Hindlimb muscle (tissue), 1 donor: ENCODE measurements at regions not wholly inside any gene's neighbourhood (a gene's known extent, or its start where the extent isn't known, plus 50 kb on each side); places are given as distances from the start of the nearest gene placed in this dataset.
A peak's percentile ranks its signal among the peaks of the same experiment; 100 is the strongest.
"Not testable (repeated sequence)": the region's sequence is repeated elsewhere in the genome, so short reads cannot be mapped to it uniquely, and the experiment has no call there.

ENCODE experiments used
- DNase-seq: peaks from one replicate; pipeline ENCODE4 v3.0.0-alpha.2; 2013

GRCh38 chr10:31679936-31680335, 248.7 kb downstream of the ARHGAP12 start:
- DNase-seq = no peak

GRCh38 chr10:31678575-31679516, 249.8 kb downstream of the ARHGAP12 start:
- no peak for DNase-seq

- DNase-seq = no peak
Observed at GRCh38 chr10:31678139-31678536, 250.5 kb downstream of the ARHGAP12 start.

GRCh38 chr10:31677195-31678138, 251.2 kb downstream of the ARHGAP12 start:
- DNase-seq = no peak

- DNase-seq = no peak
Observed at GRCh38 chr10:31675726-31676125, 252.9 kb downstream of the ARHGAP12 start.

GRCh38 chr10:31669357-31669756, 259.3 kb downstream of the ARHGAP12 start:
- no peak for DNase-seq

GRCh38 chr10:31668326-31668725, 260.3 kb downstream of the ARHGAP12 start:
- no peak for DNase-seq

- DNase-seq = not testable (repeated sequence)
Observed at GRCh38 chr10:31665764-31666279, 262.8 kb downstream of the ARHGAP12 start.

GRCh38 chr10:31664803-31665202, 263.8 kb downstream of the ARHGAP12 start:
- no peak for DNase-seq

GRCh38 chr10:31664071-31664470, 264.6 kb downstream of the ARHGAP12 start:
- not testable (repeated sequence) for DNase-seq

- DNase-seq = no peak
Observed at GRCh38 chr10:31660300-31660699, 268.3 kb downstream of the ARHGAP12 start.

GRCh38 chr10:31659665-31660064, 269.0 kb downstream of the ARHGAP12 start:
- no peak for DNase-seq

- peak; percentile 76 for DNase-seq
Observed at GRCh38 chr10:31657434-31657872, 271.2 kb downstream of the ARHGAP12 start.

GRCh38 chr10:31656851-31657433, 271.7 kb downstream of the ARHGAP12 start:
- DNase-seq = peak; percentile 56

GRCh38 chr10:31652038-31652437, 276.6 kb downstream of the ARHGAP12 start:
- DNase-seq = no peak

GRCh38 chr10:31650010-31650409, 278.6 kb downstream of the ARHGAP12 start:
- peak; percentile 54 for DNase-seq

GRCh38 chr10:31648966-31649365, 279.7 kb downstream of the ARHGAP12 start:
- no peak for DNase-seq

- DNase-seq = no peak
Observed at GRCh38 chr10:31647861-31648260, 280.8 kb downstream of the ARHGAP12 start.

GRCh38 chr10:31646519-31646918, 282.1 kb downstream of the ARHGAP12 start:
- no peak for DNase-seq

GRCh38 chr10:31645786-31646185, 282.8 kb downstream of the ARHGAP12 start:
- DNase-seq = no peak

GRCh38 chr10:31644931-31645633, 283.5 kb downstream of the ARHGAP12 start:
- no peak for DNase-seq

- no peak for DNase-seq
Observed at GRCh38 chr10:31642281-31642680, 286.4 kb downstream of the ARHGAP12 start.
